HCT116 (cell line): ENCODE measurements at regions not wholly inside any gene's neighbourhood (a gene's known extent, or its start where the extent isn't known, plus 50 kb on each side); places are given as distances from the start of the nearest gene placed in this dataset.

Experiments used
- CEBPB ChIP-seq: IDR thresholded peaks from 2 replicates; pipeline ENCODE4 v1.6.1; 2012; ENCODE audit warnings: low read depth
- CTCF ChIP-seq, 3 experiments: fragments of 200-600 bp in 1 of 3; sonication (generic) in 1 of 3; IDR thresholded peaks in 2 of 3; conservative IDR thresholded peaks in 1 of 3; 2 replicates each; pipeline ENCODE4 v1.5.1; 2012 to 2017; ENCODE audit warnings: low read depth in 2 of 3, low read length in 2 of 3, antibody characterized with exemption in 1 of 3, borderline replicate concordance in 1 of 3, control low read depth in 1 of 3, mild to moderate bottlenecking in 1 of 3, mixed read lengths in 1 of 3, mixed run types in 1 of 3, moderate library complexity in 1 of 3; ENCODE audit not compliant: insufficient read depth in 1 of 3
- ELF1 ChIP-seq: IDR thresholded peaks from 2 replicates; pipeline ENCODE4 v1.6.1; 2012; ENCODE audit warnings: low read depth, borderline replicate concordance
- EZH2 ChIP-seq: fragments of 200-600 bp; sonication (generic); IDR thresholded peaks from 2 replicates; pipeline ENCODE4 v1.6.1; 2017; ENCODE audit warnings: antibody characterized with exemption, mixed run types
- POLR2AphosphoS5 ChIP-seq: IDR thresholded peaks from 2 replicates; pipeline ENCODE4 v1.6.1; 2011; ENCODE audit warnings: mild to moderate bottlenecking, low read depth, low read length, moderate library complexity
- RAD21 ChIP-seq: IDR thresholded peaks from 2 replicates; pipeline ENCODE4 v1.6.1; 2012; ENCODE audit warnings: low read depth, mild to moderate bottlenecking

GRCh38 chr11:130642994-130643393 lies 194.5 kb downstream of the ADAMTS15 start:
- TF ChIP-seq RAD21 (no peak), CTCF (IDR thresholded peaks at IDR 0.05 in 2 of 3, conservative IDR thresholded peaks at IDR 0.05 in 1 of 3; ENCODE audit: borderline replicate concordance in 1 of 3, insufficient read depth in 1 of 3, low read depth in 2 of 3, low read length in 2 of 3) (no peak), EZH2 (no peak), ELF1 (no peak), CEBPB (no peak), POLR2AphosphoS5 (no peak)
